Endothelial cell of umbilical vein (primary cell): ENCODE measurements at regions not wholly inside any gene's neighbourhood (a gene's known extent, or its start where the extent isn't known, plus 50 kb on each side); places are given as distances from the start of the nearest gene placed in this dataset.
"Not testable (repeated sequence)": the region's sequence is repeated elsewhere in the genome, so short reads cannot be mapped to it uniquely, and the experiment has no call there.

Source experiments
- EZH2 ChIP-seq: IDR thresholded peaks from 2 replicates; pipeline ENCODE4 v1.6.1; 2012; ENCODE audit warnings: borderline replicate concordance, low read depth, mild to moderate bottlenecking, moderate library complexity, low read length, inconsistent platforms; ENCODE audit not compliant: severe bottlenecking
- FOS ChIP-seq: IDR thresholded peaks from 2 replicates; pipeline ENCODE4 v1.6.1; 2011; ENCODE audit warnings: mild to moderate bottlenecking, low read length, moderate library complexity, borderline replicate concordance; ENCODE audit not compliant: insufficient read depth
- JUN ChIP-seq: IDR thresholded peaks from 2 replicates; pipeline ENCODE4 v1.6.1; 2011; ENCODE audit warnings: borderline replicate concordance, low read depth; ENCODE audit not compliant: insufficient read length, insufficient read depth
- MYC ChIP-seq: IDR thresholded peaks from one replicate; pipeline ENCODE4 v1.6.1; 2011; ENCODE audit warnings: mild to moderate bottlenecking, low read depth, low read length
- POLR2A ChIP-seq: IDR thresholded peaks from 2 replicates; pipeline ENCODE4 v1.6.1; 2012; ENCODE audit warnings: low read depth, mild to moderate bottlenecking, control low read depth, low read length
- POLR2AphosphoS5 ChIP-seq: IDR thresholded peaks from 2 replicates; pipeline ENCODE4 v1.6.1; 2012; ENCODE audit warnings: low read depth, mild to moderate bottlenecking, control low read depth, low read length, moderate library complexity; ENCODE audit not compliant: insufficient read depth
- TF ChIP-seq, protein P1 (sequence below), 2 donors: IDR thresholded peaks; 1 replicate in 1 of 2; 2 replicates in 1 of 2; pipeline ENCODE4 v1.5.1; 2011; ENCODE audit warnings: low read length in 2 of 2, mild to moderate bottlenecking in 2 of 2, moderate library complexity in 2 of 2, control low read depth in 1 of 2, inconsistent platforms in 1 of 2, low read depth in 1 of 2; ENCODE audit not compliant: insufficient read depth in 1 of 2; ENCODE audit errors: extremely low read depth in 1 of 2
- TF ChIP-seq, protein P2 (sequence below): IDR thresholded peaks from 2 replicates; pipeline ENCODE4 v1.6.1; 2011; ENCODE audit not compliant: insufficient read depth, insufficient read length

DNA sequence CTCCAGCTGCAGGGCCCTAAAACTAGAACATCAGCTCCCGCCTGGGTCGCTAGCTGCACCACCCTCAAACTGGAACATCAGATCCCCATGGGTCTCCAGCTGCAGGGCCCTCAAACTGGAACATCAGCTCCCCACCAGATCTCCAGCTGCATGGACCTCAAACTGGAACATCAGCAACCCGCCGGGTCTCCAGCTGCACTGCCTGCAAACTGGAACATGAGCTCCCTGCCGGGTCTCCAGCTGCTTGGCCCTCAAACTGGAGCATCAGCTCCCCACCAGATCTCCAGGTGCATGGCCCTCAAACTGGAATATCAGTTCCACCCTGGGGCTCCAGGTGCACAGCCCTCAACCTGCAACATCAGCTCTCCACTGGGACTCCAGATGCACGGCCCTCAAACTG is 82.7 kb downstream of the TFRC start:
- not testable (repeated sequence) for TF ChIP-seq POLR2AphosphoS5, POLR2A, EZH2, MYC, JUN, FOS
- TF ChIP-seq, protein P1, sequence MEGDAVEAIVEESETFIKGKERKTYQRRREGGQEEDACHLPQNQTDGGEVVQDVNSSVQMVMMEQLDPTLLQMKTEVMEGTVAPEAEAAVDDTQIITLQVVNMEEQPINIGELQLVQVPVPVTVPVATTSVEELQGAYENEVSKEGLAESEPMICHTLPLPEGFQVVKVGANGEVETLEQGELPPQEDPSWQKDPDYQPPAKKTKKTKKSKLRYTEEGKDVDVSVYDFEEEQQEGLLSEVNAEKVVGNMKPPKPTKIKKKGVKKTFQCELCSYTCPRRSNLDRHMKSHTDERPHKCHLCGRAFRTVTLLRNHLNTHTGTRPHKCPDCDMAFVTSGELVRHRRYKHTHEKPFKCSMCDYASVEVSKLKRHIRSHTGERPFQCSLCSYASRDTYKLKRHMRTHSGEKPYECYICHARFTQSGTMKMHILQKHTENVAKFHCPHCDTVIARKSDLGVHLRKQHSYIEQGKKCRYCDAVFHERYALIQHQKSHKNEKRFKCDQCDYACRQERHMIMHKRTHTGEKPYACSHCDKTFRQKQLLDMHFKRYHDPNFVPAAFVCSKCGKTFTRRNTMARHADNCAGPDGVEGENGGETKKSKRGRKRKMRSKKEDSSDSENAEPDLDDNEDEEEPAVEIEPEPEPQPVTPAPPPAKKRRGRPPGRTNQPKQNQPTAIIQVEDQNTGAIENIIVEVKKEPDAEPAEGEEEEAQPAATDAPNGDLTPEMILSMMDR (IDR thresholded peaks at IDR 0.05; ENCODE audit: extremely low read depth in 1 of 2, insufficient read depth in 1 of 2, low read depth in 1 of 2, low read length in 2 of 2): not testable (repeated sequence)
- TF ChIP-seq, protein P2, sequence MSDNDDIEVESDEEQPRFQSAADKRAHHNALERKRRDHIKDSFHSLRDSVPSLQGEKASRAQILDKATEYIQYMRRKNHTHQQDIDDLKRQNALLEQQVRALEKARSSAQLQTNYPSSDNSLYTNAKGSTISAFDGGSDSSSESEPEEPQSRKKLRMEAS: not testable (repeated sequence)
